ENCODE measurements at regions not wholly inside any gene's neighbourhood (a gene's known extent, or its start where the extent isn't known, plus 50 kb on each side); places are given as distances from the start of the nearest gene placed in this dataset.

- H3K23ac ChIP-seq (ENCODE audit: insufficient read length): no peak overlapping the region
- no peaks in the 10 kb centered on the region for H3K79me1 ChIP-seq (ENCODE audit: low read depth, low read length)
- CTCF ChIA-PET (ENCODE audit: partially characterized antibody): interaction anchor here (0.6 to 1.1 kb wide), 2 partner anchors 11 to 165 kb away, joined by 4 read pairs; no protein-coding TSS in a partner anchor
- no peaks in the 10 kb centered on the region; the same call in 1 of the 2 replicates for H3K23me2 ChIP-seq (ENCODE audit: low read depth, low read length)
- POLR2A ChIA-PET (ENCODE audit: partially characterized antibody): no interaction called here
- H4K8ac ChIP-seq (ENCODE audit: extremely low read depth, insufficient read depth, low read length): no peak overlapping the region
- no peak for TF ChIP-seq RBBP5 (IDR thresholded peaks at IDR 0.05; ENCODE audit: borderline replicate concordance, low read depth, low read length)
- TF ChIP-seq EP300 (IDR thresholded peaks at IDR 0.05; ENCODE audit: borderline replicate concordance in 1 of 2, low read depth in 2 of 2, low read length in 2 of 2): no peak
- no peak for TF ChIP-seq MAFK (IDR thresholded peaks at IDR 0.05; ENCODE audit: low read depth, low read length)
- TF ChIP-seq RAD21 (IDR thresholded peaks at IDR 0.05 in 1 of 2, conservative IDR thresholded peaks at IDR 0.05 in 1 of 2; ENCODE audit: low read depth in 2 of 2, low read length in 2 of 2): no peak
- TF ChIP-seq BRCA1 (IDR thresholded peaks at IDR 0.05; ENCODE audit: low read depth, low read length): no peak
- TF ChIP-seq SP2 (IDR thresholded peaks at IDR 0.05; ENCODE audit: low read length): no peak
- TF ChIP-seq SUZ12 (IDR thresholded peaks at IDR 0.05; ENCODE audit: low read length): no peak
- H2AK5ac ChIP-seq (ENCODE audit: low read depth, low read length): no peak overlapping the region
- H4K5ac ChIP-seq (ENCODE audit: insufficient read length, low read depth, low read length): no peak overlapping the region
- H3K4me3 ChIP-seq (ENCODE audit: extremely low read depth in 1 of 4, insufficient read depth in 2 of 4, low read depth in 3 of 4, low read length in 4 of 4): no peak overlapping the region
- WGBS, 2 experiments (ENCODE audit: extremely low coverage in 1 of 2, insufficient coverage in 1 of 2, insufficient read length in 1 of 2, insufficient replicate concordance in 2 of 2, low coverage in 1 of 2, low lambda C conversion rate in 2 of 2, missing lambda C conversion rate in 1 of 2): 95% methylated on average over 3 of the region's 3 CpGs; no CpG with 5 or more reads in 1 of the 2 experiments
- no peaks in the 10 kb centered on the region for H3K79me2 ChIP-seq (ENCODE audit: control insufficient read depth in 1 of 2, insufficient read depth in 2 of 2, low read length in 2 of 2)
- DNase-seq (ENCODE audit: low read depth in 1 of 2, low spot score in 2 of 2) (no peak), FAIRE-seq (no peak)
- no peaks in the 10 kb centered on the region for H3K4me1 ChIP-seq (replicated peaks in 1 of 4; ENCODE audit: control insufficient read depth in 3 of 4, insufficient read depth in 4 of 4, low read length in 3 of 4)
- H3K9ac ChIP-seq (replicated peaks in 1 of 4; ENCODE audit: extremely low read depth in 1 of 4, low read depth in 3 of 4, low read length in 3 of 4): no peak overlapping the region
- no peak overlapping the region for H3K56ac ChIP-seq (replicated peaks; ENCODE audit: insufficient read length, low read depth, low read length)
- H3K18ac ChIP-seq (ENCODE audit: extremely low read depth, low read length): no peak overlapping the region
- H3K27ac ChIP-seq (ENCODE audit: low read depth, low read length): no peak overlapping the region
- no peaks in the 10 kb centered on the region for H4K20me1 ChIP-seq (replicated peaks in 1 of 2; ENCODE audit: control insufficient read depth in 1 of 2, insufficient read depth in 2 of 2, low read length in 2 of 2)
- H3K4me2 ChIP-seq (ENCODE audit: insufficient read depth in 1 of 2, low read depth in 2 of 2, low read length in 2 of 2): no peak overlapping the region
- no peak overlapping the region for H2BK120ac ChIP-seq (replicated peaks; ENCODE audit: low read depth, low read length)
- no peaks in the 10 kb centered on the region for H3K27me3 ChIP-seq (replicated peaks in 1 of 4; ENCODE audit: control insufficient read depth in 3 of 4, extremely low read depth in 1 of 4, insufficient read depth in 3 of 4, low read length in 3 of 4)
- H2AFZ ChIP-seq (ENCODE audit: low read length): no peak overlapping the region
- no peak overlapping the region for H2BK12ac ChIP-seq (ENCODE audit: low read depth, low read length)
- no peak overlapping the region for H3K4ac ChIP-seq (replicated peaks; ENCODE audit: insufficient read length, low read depth, low read length)
- H4K91ac ChIP-seq (replicated peaks; ENCODE audit: insufficient read length, low read length): no peak overlapping the region
- H3K9me3 ChIP-seq (ENCODE audit: insufficient read depth in 2 of 2, low read depth in 1 of 2, low read length in 1 of 2): no peaks in the 10 kb centered on the region
- no peak overlapping the region for H3K14ac ChIP-seq (ENCODE audit: insufficient read length)
- no peaks in the 10 kb centered on the region for H3K36me3 ChIP-seq (ENCODE audit: control insufficient read depth in 2 of 4, insufficient read depth in 4 of 4, low read length in 3 of 4)
- no peak overlapping the region for H2BK20ac ChIP-seq (ENCODE audit: low read length)
- H2BK15ac ChIP-seq (ENCODE audit: low read length): no peak overlapping the region
- H2BK5ac ChIP-seq (ENCODE audit: low read depth, low read length): no peak overlapping the region
These were observed 624.5 kb downstream of the RBFOX1 start for GRCh38 chr16:7957151-7957550.
